OCI-LY3 (cell line): ENCODE measurements at regions not wholly inside any gene's neighbourhood (a gene's known extent, or its start where the extent isn't known, plus 50 kb on each side); places are given as distances from the start of the nearest gene placed in this dataset.

Source experiments
- CTCF ChIP-seq: fragments of 200-600, 300-600 bp; sonication (generic); IDR thresholded peaks from 2 replicates; pipeline ENCODE4 v1.5.1; 2014; ENCODE audit warnings: antibody characterized with exemption, low read length, low read depth
- EZH2phosphoT487 ChIP-seq: fragments of 200-600 bp; shearing (Covaris generic); IDR thresholded peaks from 2 replicates; pipeline ENCODE4 v1.6.1; 2018; ENCODE audit warnings: antibody characterized with exemption, mixed run types, low read depth

DNA sequence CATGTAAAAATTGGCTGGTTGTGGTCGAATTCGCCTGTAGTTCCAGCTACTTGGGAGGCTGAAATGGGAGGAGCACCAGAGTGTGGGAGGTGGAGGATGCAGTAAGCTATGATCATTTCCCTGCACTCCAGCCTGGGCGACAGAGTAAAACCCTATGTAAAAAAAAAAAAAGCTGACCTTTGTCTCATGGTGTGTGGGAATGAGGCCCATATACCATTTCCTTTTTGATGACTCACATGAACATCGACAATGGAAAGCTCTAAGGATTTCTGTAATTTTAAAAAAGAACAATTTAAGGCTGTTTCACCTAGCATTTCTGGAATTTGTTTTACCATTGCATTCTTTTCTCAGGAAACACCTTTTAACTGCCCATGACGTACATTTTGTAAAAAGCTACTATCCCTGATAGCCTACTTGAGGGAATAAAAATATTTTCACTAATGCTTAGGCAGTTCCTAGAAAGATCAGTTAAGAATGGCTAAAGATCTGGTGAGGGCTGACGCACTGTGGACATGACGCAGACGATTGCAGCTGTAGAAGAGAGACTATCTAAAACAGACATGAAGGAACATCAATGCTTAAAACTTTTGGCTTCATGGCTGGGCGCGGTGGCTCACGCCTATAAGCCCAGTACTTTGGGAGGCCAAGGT is 400.6 kb upstream of the IGFBP3 start:
- TF ChIP-seq CTCF (no peak), EZH2phosphoT487 (no peak)
